Panc1 (cell line): ENCODE measurements at regions not wholly inside any gene's neighbourhood (a gene's known extent, or its start where the extent isn't known, plus 50 kb on each side); places are given as distances from the start of the nearest gene placed in this dataset.

Experiments used
- POLR2AphosphoS5 ChIP-seq: IDR thresholded peaks from 2 replicates; pipeline ENCODE4 v1.6.1; 2012; ENCODE audit warnings: mild to moderate bottlenecking, low read depth, low read length, moderate library complexity
- TCF7L2 ChIP-seq: IDR thresholded peaks from 2 replicates; pipeline ENCODE4 v1.6.1; 2011; ENCODE audit warnings: mild to moderate bottlenecking, low read depth, low read length, inconsistent platforms
- TF ChIP-seq, protein P1 (sequence below): fragments of 450-650 bp; IDR thresholded peaks from 2 replicates; pipeline ENCODE4 v1.5.1; 2017; ENCODE audit warnings: mild to moderate bottlenecking
- TF ChIP-seq, protein P2 (sequence below), 2 experiments: IDR thresholded peaks; 2 replicates each; pipeline ENCODE4 v1.6.1; 2011 to 2012; ENCODE audit warnings: low read depth in 2 of 2, control low read depth in 1 of 2, low read length in 1 of 2, mild to moderate bottlenecking in 1 of 2, moderate library complexity in 1 of 2; ENCODE audit not compliant: insufficient read depth in 1 of 2

DNA sequence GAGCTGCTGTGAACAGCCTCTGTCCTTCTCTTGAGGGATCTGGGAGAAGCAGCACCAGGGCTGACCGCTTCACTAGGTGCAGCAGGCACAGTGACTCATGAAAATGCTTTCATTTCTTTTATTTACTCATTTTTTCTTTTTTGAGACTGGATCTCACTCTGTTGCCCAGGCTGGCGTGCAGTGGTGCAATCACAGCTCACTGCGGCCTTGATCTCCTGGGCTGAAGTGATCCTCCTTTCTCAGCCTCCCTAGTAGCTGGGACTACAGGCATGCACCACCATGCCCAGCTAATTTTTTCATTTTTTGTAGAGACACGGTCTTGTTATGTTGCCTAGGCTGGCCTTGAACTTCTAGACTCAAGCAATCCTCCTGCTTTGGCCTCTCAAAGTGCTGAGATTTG is 216.8 kb upstream of the EEF2KMT start:
- TF ChIP-seq, protein P1, sequence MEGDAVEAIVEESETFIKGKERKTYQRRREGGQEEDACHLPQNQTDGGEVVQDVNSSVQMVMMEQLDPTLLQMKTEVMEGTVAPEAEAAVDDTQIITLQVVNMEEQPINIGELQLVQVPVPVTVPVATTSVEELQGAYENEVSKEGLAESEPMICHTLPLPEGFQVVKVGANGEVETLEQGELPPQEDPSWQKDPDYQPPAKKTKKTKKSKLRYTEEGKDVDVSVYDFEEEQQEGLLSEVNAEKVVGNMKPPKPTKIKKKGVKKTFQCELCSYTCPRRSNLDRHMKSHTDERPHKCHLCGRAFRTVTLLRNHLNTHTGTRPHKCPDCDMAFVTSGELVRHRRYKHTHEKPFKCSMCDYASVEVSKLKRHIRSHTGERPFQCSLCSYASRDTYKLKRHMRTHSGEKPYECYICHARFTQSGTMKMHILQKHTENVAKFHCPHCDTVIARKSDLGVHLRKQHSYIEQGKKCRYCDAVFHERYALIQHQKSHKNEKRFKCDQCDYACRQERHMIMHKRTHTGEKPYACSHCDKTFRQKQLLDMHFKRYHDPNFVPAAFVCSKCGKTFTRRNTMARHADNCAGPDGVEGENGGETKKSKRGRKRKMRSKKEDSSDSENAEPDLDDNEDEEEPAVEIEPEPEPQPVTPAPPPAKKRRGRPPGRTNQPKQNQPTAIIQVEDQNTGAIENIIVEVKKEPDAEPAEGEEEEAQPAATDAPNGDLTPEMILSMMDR, result no peak
- TF ChIP-seq POLR2AphosphoS5 (no peak), TCF7L2 (no peak)
- TF ChIP-seq, protein P2, sequence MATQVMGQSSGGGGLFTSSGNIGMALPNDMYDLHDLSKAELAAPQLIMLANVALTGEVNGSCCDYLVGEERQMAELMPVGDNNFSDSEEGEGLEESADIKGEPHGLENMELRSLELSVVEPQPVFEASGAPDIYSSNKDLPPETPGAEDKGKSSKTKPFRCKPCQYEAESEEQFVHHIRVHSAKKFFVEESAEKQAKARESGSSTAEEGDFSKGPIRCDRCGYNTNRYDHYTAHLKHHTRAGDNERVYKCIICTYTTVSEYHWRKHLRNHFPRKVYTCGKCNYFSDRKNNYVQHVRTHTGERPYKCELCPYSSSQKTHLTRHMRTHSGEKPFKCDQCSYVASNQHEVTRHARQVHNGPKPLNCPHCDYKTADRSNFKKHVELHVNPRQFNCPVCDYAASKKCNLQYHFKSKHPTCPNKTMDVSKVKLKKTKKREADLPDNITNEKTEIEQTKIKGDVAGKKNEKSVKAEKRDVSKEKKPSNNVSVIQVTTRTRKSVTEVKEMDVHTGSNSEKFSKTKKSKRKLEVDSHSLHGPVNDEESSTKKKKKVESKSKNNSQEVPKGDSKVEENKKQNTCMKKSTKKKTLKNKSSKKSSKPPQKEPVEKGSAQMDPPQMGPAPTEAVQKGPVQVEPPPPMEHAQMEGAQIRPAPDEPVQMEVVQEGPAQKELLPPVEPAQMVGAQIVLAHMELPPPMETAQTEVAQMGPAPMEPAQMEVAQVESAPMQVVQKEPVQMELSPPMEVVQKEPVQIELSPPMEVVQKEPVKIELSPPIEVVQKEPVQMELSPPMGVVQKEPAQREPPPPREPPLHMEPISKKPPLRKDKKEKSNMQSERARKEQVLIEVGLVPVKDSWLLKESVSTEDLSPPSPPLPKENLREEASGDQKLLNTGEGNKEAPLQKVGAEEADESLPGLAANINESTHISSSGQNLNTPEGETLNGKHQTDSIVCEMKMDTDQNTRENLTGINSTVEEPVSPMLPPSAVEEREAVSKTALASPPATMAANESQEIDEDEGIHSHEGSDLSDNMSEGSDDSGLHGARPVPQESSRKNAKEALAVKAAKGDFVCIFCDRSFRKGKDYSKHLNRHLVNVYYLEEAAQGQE (IDR thresholded peaks at IDR 0.05; ENCODE audit: insufficient read depth in 1 of 2, low read depth in 2 of 2, low read length in 1 of 2), result no peak
